GM21423 (cell line): ENCODE measurements at regions not wholly inside any gene's neighbourhood (a gene's known extent, or its start where the extent isn't known, plus 50 kb on each side); places are given as distances from the start of the nearest gene placed in this dataset.

Experiments used
- ATAC-seq: cut with Tn5 transposase; IDR thresholded peaks from one replicate; pipeline ENCODE4 v1.9.1; 2021; ENCODE audit warnings: mild to moderate bottlenecking, moderate library complexity; ENCODE audit not compliant: unreplicated experiment

- no peak for ATAC-seq
Observed at GRCh38 chr4:114343015-114343414, 255.6 kb upstream of the UGT8 start.

- no peak for ATAC-seq
Observed at GRCh38 chr4:114349543-114350175, 248.9 kb upstream of the UGT8 start.

- no peak for ATAC-seq
Observed at GRCh38 chr4:114358901-114359300, 239.7 kb upstream of the UGT8 start.

- no peak for ATAC-seq
Observed at GRCh38 chr4:114361249-114361648, 237.4 kb upstream of the UGT8 start.

GRCh38 chr4:114364857-114365256 is 233.8 kb upstream of the UGT8 start:
- no peak for ATAC-seq

- ATAC-seq: no peak
Observed at GRCh38 chr4:114365591-114365990, 233.0 kb upstream of the UGT8 start.

- no peak for ATAC-seq
Observed at GRCh38 chr4:114366368-114366767, 232.2 kb upstream of the UGT8 start.

GRCh38 chr4:114368751-114369150 is 229.9 kb upstream of the UGT8 start:
- no peak for ATAC-seq

- ATAC-seq: no peak
Observed at GRCh38 chr4:114373508-114373907, 225.1 kb upstream of the UGT8 start.

GRCh38 chr4:114378305-114378903 is 220.2 kb upstream of the UGT8 start:
- ATAC-seq: no peak

- ATAC-seq: no peak
Observed at GRCh38 chr4:114383067-114383466, 215.5 kb upstream of the UGT8 start.

- ATAC-seq: no peak
Observed at GRCh38 chr4:114383721-114384120, 214.9 kb upstream of the UGT8 start.

- ATAC-seq: no peak
Observed at GRCh38 chr4:114384629-114385028, 214.0 kb upstream of the UGT8 start.

GRCh38 chr4:114385195-114385985 is 213.2 kb upstream of the UGT8 start:
- ATAC-seq: no peak

- no peak for ATAC-seq
Observed at GRCh38 chr4:114386637-114387233, 211.9 kb upstream of the UGT8 start.

GRCh38 chr4:114389070-114389685 is 209.4 kb upstream of the UGT8 start:
- ATAC-seq: no peak

GRCh38 chr4:114393295-114394038 is 205.1 kb upstream of the UGT8 start:
- no peak for ATAC-seq

- no peak for ATAC-seq
Observed at GRCh38 chr4:114396808-114397207, 201.8 kb upstream of the UGT8 start.

- ATAC-seq: no peak
Observed at GRCh38 chr4:114398410-114398809, 200.2 kb upstream of the UGT8 start.

GRCh38 chr4:114399105-114399504 is 199.5 kb upstream of the UGT8 start:
- no peak for ATAC-seq

- no peak for ATAC-seq
Observed at GRCh38 chr4:114400531-114400930, 198.1 kb upstream of the UGT8 start.
